ENCODE measurements at regions not wholly inside any gene's neighbourhood (a gene's known extent, or its start where the extent isn't known, plus 50 kb on each side); places are given as distances from the start of the nearest gene placed in this dataset.
"Not testable (repeated sequence)": the region's sequence is repeated elsewhere in the genome, so short reads cannot be mapped to it uniquely, and the experiment has no call there.

GRCh38 chr17:13833921-13834320, 232.2 kb upstream of the HS3ST3A1 start:
- peaks cover 18% of the 10 kb centered on the region for H3K9me3 Mint-ChIP-seq
- intact Hi-C loops (cut with micrococcal nuclease): no loop called here
- H3K36me3 Mint-ChIP-seq (ENCODE audit: low read depth): no peaks in the 10 kb centered on the region
- no peak overlapping the region for H3K4me3 Mint-ChIP-seq
- no peak overlapping the region for H3K27ac Mint-ChIP-seq
- no peaks in the 10 kb centered on the region for H3K27me3 Mint-ChIP-seq
- H3K4me1 Mint-ChIP-seq (ENCODE audit: low read depth): no peaks in the 10 kb centered on the region

- H3K36me3 Mint-ChIP-seq (ENCODE audit: low read depth): no peaks in the 10 kb centered on the region
- H3K27me3 Mint-ChIP-seq: no peaks in the 10 kb centered on the region
- H3K27ac Mint-ChIP-seq: no peak overlapping the region
- no peak overlapping the region for H3K4me3 Mint-ChIP-seq
- H3K4me1 Mint-ChIP-seq (ENCODE audit: low read depth): no peaks in the 10 kb centered on the region
- intact Hi-C loops (cut with micrococcal nuclease): no loop called here
- H3K9me3 Mint-ChIP-seq: peaks cover 18% of the 10 kb centered on the region
Observed at GRCh38 chr17:13835151-13835550, 233.4 kb upstream of the HS3ST3A1 start.

GRCh38 chr17:13837417-13837816, 231.9 kb upstream of the COX10 start:
- intact Hi-C loops (cut with micrococcal nuclease): no loop called here
- Mint-ChIP-seq H3K4me3 (no peak overlapping the region), H3K9me3 (peaks cover 14% of the 10 kb centered on the region), H3K4me1 (ENCODE audit: low read depth) (no peaks in the 10 kb centered on the region), H3K36me3 (ENCODE audit: low read depth) (no peaks in the 10 kb centered on the region), H3K27ac (no peak overlapping the region), H3K27me3 (no peaks in the 10 kb centered on the region)

GRCh38 chr17:13840254-13840653, 229.1 kb upstream of the COX10 start:
- Mint-ChIP-seq H3K9me3 (no peaks in the 10 kb centered on the region), H3K27me3 (peaks cover 5% of the 10 kb centered on the region), H3K36me3 (ENCODE audit: low read depth) (no peaks in the 10 kb centered on the region), H3K27ac (no peak overlapping the region), H3K4me3 (no peak overlapping the region), H3K4me1 (ENCODE audit: low read depth) (no peaks in the 10 kb centered on the region)
- intact Hi-C loops (cut with micrococcal nuclease): no loop called here

- Mint-ChIP-seq H3K4me3 (no peak overlapping the region), H3K27ac (no peak overlapping the region), H3K9me3 (no peaks in the 10 kb centered on the region), H3K4me1 (ENCODE audit: low read depth) (no peaks in the 10 kb centered on the region), H3K27me3 (peaks cover 9% of the 10 kb centered on the region), H3K36me3 (ENCODE audit: low read depth) (no peaks in the 10 kb centered on the region)
- intact Hi-C loops (cut with micrococcal nuclease): no loop called here
Observed at GRCh38 chr17:13843862-13844635, 225.3 kb upstream of the COX10 start.

- H3K9me3 Mint-ChIP-seq: peaks cover 24% of the 10 kb centered on the region
- H3K4me3 Mint-ChIP-seq: no peak overlapping the region
- peaks cover 6% of the 10 kb centered on the region for H3K36me3 Mint-ChIP-seq (ENCODE audit: low read depth)
- intact Hi-C loops (cut with micrococcal nuclease): no loop called here
- H3K27ac Mint-ChIP-seq: no peak overlapping the region
- no peaks in the 10 kb centered on the region for H3K27me3 Mint-ChIP-seq
- H3K4me1 Mint-ChIP-seq (ENCODE audit: low read depth): no peaks in the 10 kb centered on the region
Observed at GRCh38 chr17:13851889-13852288, 217.4 kb upstream of the COX10 start.

GRCh38 chr17:13855730-13856129, 213.6 kb upstream of the COX10 start:
- H3K27me3 Mint-ChIP-seq; H3K27ac Mint-ChIP-seq; intact Hi-C loops (cut with micrococcal nuclease); H3K4me3 Mint-ChIP-seq; H3K36me3 Mint-ChIP-seq (ENCODE audit: low read depth); H3K4me1 Mint-ChIP-seq (ENCODE audit: low read depth): not testable (repeated sequence)
- peaks cover 41% of the 10 kb centered on the region for H3K9me3 Mint-ChIP-seq

- H3K36me3 Mint-ChIP-seq (ENCODE audit: low read depth): peaks cover 36% of the 10 kb centered on the region
- no peak overlapping the region for H3K4me3 Mint-ChIP-seq
- peaks cover 49% of the 10 kb centered on the region for H3K9me3 Mint-ChIP-seq
- intact Hi-C loops (cut with micrococcal nuclease): no loop called here
- no peak overlapping the region for H3K27ac Mint-ChIP-seq
- peaks cover 38% of the 10 kb centered on the region for H3K4me1 Mint-ChIP-seq (ENCODE audit: low read depth)
- peaks cover 3% of the 10 kb centered on the region for H3K27me3 Mint-ChIP-seq
Observed at GRCh38 chr17:13862346-13862745, 207.0 kb upstream of the COX10 start.

GRCh38 chr17:13863436-13863835, 205.9 kb upstream of the COX10 start:
- intact Hi-C loops (cut with micrococcal nuclease): no loop called here
- H3K4me1 Mint-ChIP-seq (ENCODE audit: low read depth): peaks cover 38% of the 10 kb centered on the region
- no peak overlapping the region for H3K27ac Mint-ChIP-seq
- peaks cover 36% of the 10 kb centered on the region for H3K36me3 Mint-ChIP-seq (ENCODE audit: low read depth)
- no peak overlapping the region for H3K4me3 Mint-ChIP-seq
- H3K27me3 Mint-ChIP-seq: no peaks in the 10 kb centered on the region
- H3K9me3 Mint-ChIP-seq: peaks cover 48% of the 10 kb centered on the region

GRCh38 chr17:13864521-13864920, 204.8 kb upstream of the COX10 start:
- H3K9me3 Mint-ChIP-seq: peaks cover 45% of the 10 kb centered on the region
- intact Hi-C loops (cut with micrococcal nuclease): no loop called here
- peak overlapping the region; percentile 44 for H3K27ac Mint-ChIP-seq
- peaks cover 38% of the 10 kb centered on the region for H3K4me1 Mint-ChIP-seq (ENCODE audit: low read depth)
- no peaks in the 10 kb centered on the region for H3K27me3 Mint-ChIP-seq
- H3K4me3 Mint-ChIP-seq: no peak overlapping the region
- H3K36me3 Mint-ChIP-seq (ENCODE audit: low read depth): peaks cover 36% of the 10 kb centered on the region

GRCh38 chr17:13865650-13866049, 203.7 kb upstream of the COX10 start:
- Mint-ChIP-seq H3K27ac (peak overlapping the region; percentile 44), H3K4me3 (no peak overlapping the region), H3K27me3 (peaks cover 2% of the 10 kb centered on the region), H3K4me1 (ENCODE audit: low read depth) (peaks cover 38% of the 10 kb centered on the region), H3K9me3 (peaks cover 45% of the 10 kb centered on the region), H3K36me3 (ENCODE audit: low read depth) (peaks cover 36% of the 10 kb centered on the region)
- intact Hi-C loops (cut with micrococcal nuclease): no loop called here

GRCh38 chr17:13869331-13869940, 199.9 kb upstream of the COX10 start:
- H3K9me3 Mint-ChIP-seq: peaks cover 29% of the 10 kb centered on the region
- no peak overlapping the region for H3K27ac Mint-ChIP-seq
- H3K36me3 Mint-ChIP-seq (ENCODE audit: low read depth): peaks cover 31% of the 10 kb centered on the region
- H3K4me3 Mint-ChIP-seq: no peak overlapping the region
- peaks cover 15% of the 10 kb centered on the region for H3K4me1 Mint-ChIP-seq (ENCODE audit: low read depth)
- intact Hi-C loops (cut with micrococcal nuclease): no loop called here
- peaks cover 2% of the 10 kb centered on the region for H3K27me3 Mint-ChIP-seq

- H3K27me3 Mint-ChIP-seq: peaks cover 4% of the 10 kb centered on the region
- H3K4me3 Mint-ChIP-seq: no peak overlapping the region
- peaks cover 8% of the 10 kb centered on the region for H3K4me1 Mint-ChIP-seq (ENCODE audit: low read depth)
- peaks cover 23% of the 10 kb centered on the region for H3K9me3 Mint-ChIP-seq
- peaks cover 25% of the 10 kb centered on the region for H3K36me3 Mint-ChIP-seq (ENCODE audit: low read depth)
- intact Hi-C loops (cut with micrococcal nuclease): no loop called here
- H3K27ac Mint-ChIP-seq: no peak overlapping the region
Observed at GRCh38 chr17:13871261-13871660, 198.0 kb upstream of the COX10 start.

- Mint-ChIP-seq H3K4me3 (no peak overlapping the region), H3K27me3 (peaks cover 4% of the 10 kb centered on the region), H3K4me1 (ENCODE audit: low read depth) (peaks cover 8% of the 10 kb centered on the region), H3K9me3 (peaks cover 9% of the 10 kb centered on the region), H3K36me3 (ENCODE audit: low read depth) (peaks cover 37% of the 10 kb centered on the region), H3K27ac (no peak overlapping the region)
- intact Hi-C loops (cut with micrococcal nuclease): no loop called here
Observed at GRCh38 chr17:13874134-13874533, 195.2 kb upstream of the COX10 start.

GRCh38 chr17:13874817-13875216, 194.5 kb upstream of the COX10 start:
- intact Hi-C loops (cut with micrococcal nuclease): no loop called here
- Mint-ChIP-seq H3K27ac (peak overlapping the region; percentile 0), H3K9me3 (peaks cover 9% of the 10 kb centered on the region), H3K4me3 (no peak overlapping the region), H3K36me3 (ENCODE audit: low read depth) (peaks cover 44% of the 10 kb centered on the region), H3K4me1 (ENCODE audit: low read depth) (peaks cover 8% of the 10 kb centered on the region), H3K27me3 (peaks cover 4% of the 10 kb centered on the region)

Data from dendritic cell treated with granulocyte-macrophage colony-stimulating factor and Interleukin-4, amounts not matched to agents 40 ng/mL and 50 ng/mL, for 4 days (primary cell).